Stomach (tissue), 8 donors: ENCODE measurements at regions not wholly inside any gene's neighbourhood (a gene's known extent, or its start where the extent isn't known, plus 50 kb on each side); places are given as distances from the start of the nearest gene placed in this dataset.
A peak's percentile ranks its signal among the peaks of the same experiment; 100 is the strongest.

Source experiments
- DNase-seq, 2 donors: peaks; one replicate each; pipeline versions ENCODE4 v3.0.0 to v3.0.0-alpha.2; 2013 to 2019
- H3K27ac ChIP-seq, 5 donors: fragments of 200-600 bp in 4 of 5; sonication (generic) in 4 of 5; one replicate each; pipeline ENCODE4 v1.5.1; 2013 to 2019; ENCODE audit warnings: mild to moderate bottlenecking in 1 of 5, moderate library complexity in 1 of 5
- H3K27me3 ChIP-seq, 3 donors: fragments of 200-600 bp; sonication (generic); one replicate each; pipeline ENCODE4 v1.5.1; 2017 to 2019; ENCODE audit warnings: mixed run types in 1 of 3
- H3K36me3 ChIP-seq, 4 donors: fragments of 200-600 bp; sonication (generic); 1 replicate in 3 of 4; 2 replicates in 1 of 4; pipeline ENCODE4 v1.5.1; 2016 to 2019
- H3K4me1 ChIP-seq, 4 donors: fragments of 200-600 bp; sonication (generic); one replicate each; pipeline ENCODE4 v1.5.1; 2016 to 2019
- H3K4me3 ChIP-seq, 4 donors: fragments of 200-600 bp; sonication (generic) in 3 of 4; one replicate each; pipeline ENCODE4 v1.5.1; 2016 to 2019; ENCODE audit warnings: mild to moderate bottlenecking in 1 of 4
- H3K9me3 ChIP-seq, 4 donors: fragments of 200-600 bp; sonication (generic); one replicate each; pipeline ENCODE4 v1.5.1; 2016 to 2019
- CTCF ChIP-seq, 7 experiments: fragments of 450-650 bp in 4 of 7; fragments of 200-600 bp in 3 of 7; sonication (generic) in 3 of 7; IDR thresholded peaks; one replicate each; pipeline ENCODE4 v1.5.1; 2016 to 2019; ENCODE audit warnings: antibody characterized with exemption in 7 of 7, control low read depth in 2 of 7, mild to moderate bottlenecking in 1 of 7
- EP300 ChIP-seq: sonication (generic); formaldehyde crosslinking; IDR thresholded peaks from one replicate; pipeline ENCODE4 v1.6.1; 2017; ENCODE audit warnings: antibody characterized with exemption
- POLR2A ChIP-seq, 4 donors: fragments of 450-650 bp; IDR thresholded peaks; one replicate each; pipeline ENCODE4 v1.6.1; 2016; ENCODE audit warnings: antibody characterized with exemption in 4 of 4, control low read depth in 2 of 4, mild to moderate bottlenecking in 1 of 4, moderate library complexity in 1 of 4
- POLR2AphosphoS5 ChIP-seq, 3 donors: sonication (generic); formaldehyde crosslinking; IDR thresholded peaks; one replicate each; pipeline ENCODE4 v1.6.1; 2016; ENCODE audit warnings: antibody characterized with exemption in 3 of 3
- WGBS, 5 donors: extraction: QIAGEN DNeasy Blood & Tissue Kit in 3 of 5; methylation state at CpG; one replicate each; pipeline versions ENCODE4 v1.1.5 to v1.1.7; 2013 to 2018; 5-methylcytosine and 5-hydroxymethylcytosine counted together
- intact Hi-C: fragments of 100-400 bp; cut with DNase I; formaldehyde crosslinking; loops from one replicate; pipeline ENCODE4 v1.15.1; 2023; ENCODE audit warnings: low total_unique reads
- donor health status: healthy with polysubstance abuse.
- donor health status: Bipolar disorder and iron deficiency.
- donor health status: healthy.

DNA sequence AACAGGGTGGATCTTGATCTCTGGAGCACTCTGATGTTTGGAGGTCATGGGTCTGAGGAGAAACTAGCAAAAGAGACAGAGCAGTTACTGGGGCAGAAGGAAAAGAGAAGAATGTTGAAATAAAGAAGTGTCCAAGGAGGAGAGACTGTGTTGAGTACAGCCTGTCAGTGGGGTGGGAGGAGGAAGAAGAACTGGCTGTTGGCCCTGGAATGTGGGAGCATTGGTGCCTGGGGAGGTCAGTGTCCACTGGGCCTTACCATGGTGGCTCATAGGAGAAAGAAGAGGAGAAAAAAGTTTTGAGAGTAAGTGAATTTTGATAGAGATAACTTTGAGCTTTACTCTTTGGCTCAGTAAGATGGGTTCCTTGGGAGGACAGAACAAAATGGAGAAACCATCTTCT lies 499.0 kb downstream of the TXNL1 start:
- H3K4me3 ChIP-seq = no peak overlapping the region
- intact Hi-C loops = no loop called here
- H3K9me3 ChIP-seq = no peaks in the 10 kb centered on the region
- peak overlapping the region in 4 of 5 donors; percentile 44 to 67 (median 58) for H3K27ac ChIP-seq
- H3K27me3 ChIP-seq = no peaks in the 10 kb centered on the region
- H3K4me1 ChIP-seq = no peaks in the 10 kb centered on the region
- TF ChIP-seq EP300 (no peak), POLR2AphosphoS5 (IDR thresholded peaks at IDR 0.05) (no peak), POLR2A (IDR thresholded peaks at IDR 0.05) (no peak), CTCF (IDR thresholded peaks at IDR 0.05) (no peak)
- no peaks in the 10 kb centered on the region for H3K36me3 ChIP-seq
- no peak for DNase-seq

DNA sequence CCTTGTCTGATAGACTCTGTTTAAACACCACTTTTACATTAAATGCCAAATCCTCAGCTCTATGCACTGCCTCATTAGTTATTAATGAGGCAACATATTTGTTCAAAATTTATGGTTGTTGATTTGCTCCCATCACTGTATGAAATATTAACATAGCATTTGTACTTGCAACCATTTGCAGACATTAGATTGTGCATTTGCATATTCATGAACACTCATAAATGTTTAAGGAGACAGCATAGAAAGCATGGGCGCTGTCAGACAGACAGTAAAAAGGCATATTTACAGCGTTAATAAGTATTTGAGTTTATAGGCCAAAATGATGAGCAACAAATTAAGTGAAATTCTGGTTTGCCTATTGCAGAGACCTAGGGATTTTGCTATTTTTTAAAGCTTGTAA lies 502.3 kb downstream of the TXNL1 start:
- WGBS, 5 donors = 79 to 95% (median 93%) methylated on average over 2 of the region's 2 CpGs
- intact Hi-C loops = no loop called here
- DNase-seq = no peak
- Histone ChIP-seq H3K4me1 (no peaks in the 10 kb centered on the region), H3K27me3 (no peaks in the 10 kb centered on the region), H3K36me3 (no peaks in the 10 kb centered on the region), H3K27ac (no peak overlapping the region), H3K4me3 (no peak overlapping the region), H3K9me3 (no peaks in the 10 kb centered on the region)
- no peak for TF ChIP-seq POLR2AphosphoS5 (IDR thresholded peaks at IDR 0.05)
- no peak for TF ChIP-seq CTCF (IDR thresholded peaks at IDR 0.05)
- TF ChIP-seq POLR2A (IDR thresholded peaks at IDR 0.05) = no peak
- TF ChIP-seq EP300 = no peak

DNA sequence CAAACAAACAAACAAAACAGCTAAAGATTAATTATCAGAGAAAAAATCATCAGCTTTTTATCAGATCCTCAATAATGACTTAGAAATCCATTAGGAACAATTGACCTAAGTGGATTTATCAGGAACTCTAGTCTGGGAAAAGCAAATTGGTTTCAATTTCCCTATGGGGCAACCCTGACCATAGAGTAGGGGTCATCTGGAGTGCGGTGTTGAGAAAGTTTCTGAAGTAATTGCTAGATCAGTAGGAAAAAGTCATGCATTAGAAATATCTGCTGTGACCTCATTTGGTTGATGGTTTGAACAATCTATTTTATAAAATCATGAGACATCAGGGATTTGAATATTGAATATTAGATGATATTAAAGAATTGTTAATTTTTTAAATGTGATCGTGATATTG lies 507.9 kb downstream of the TXNL1 start:
- Histone ChIP-seq H3K9me3 (no peaks in the 10 kb centered on the region), H3K36me3 (no peaks in the 10 kb centered on the region), H3K4me3 (no peak overlapping the region), H3K4me1 (no peaks in the 10 kb centered on the region), H3K27ac (no peak overlapping the region), H3K27me3 (no peaks in the 10 kb centered on the region)
- no peak for TF ChIP-seq CTCF (IDR thresholded peaks at IDR 0.05)
- TF ChIP-seq POLR2AphosphoS5 (IDR thresholded peaks at IDR 0.05) = no peak
- WGBS, 5 donors = 89 to 94% (median 91%) methylated on average over 2 of the region's 2 CpGs
- intact Hi-C loops = no loop called here
- DNase-seq = no peak

DNA sequence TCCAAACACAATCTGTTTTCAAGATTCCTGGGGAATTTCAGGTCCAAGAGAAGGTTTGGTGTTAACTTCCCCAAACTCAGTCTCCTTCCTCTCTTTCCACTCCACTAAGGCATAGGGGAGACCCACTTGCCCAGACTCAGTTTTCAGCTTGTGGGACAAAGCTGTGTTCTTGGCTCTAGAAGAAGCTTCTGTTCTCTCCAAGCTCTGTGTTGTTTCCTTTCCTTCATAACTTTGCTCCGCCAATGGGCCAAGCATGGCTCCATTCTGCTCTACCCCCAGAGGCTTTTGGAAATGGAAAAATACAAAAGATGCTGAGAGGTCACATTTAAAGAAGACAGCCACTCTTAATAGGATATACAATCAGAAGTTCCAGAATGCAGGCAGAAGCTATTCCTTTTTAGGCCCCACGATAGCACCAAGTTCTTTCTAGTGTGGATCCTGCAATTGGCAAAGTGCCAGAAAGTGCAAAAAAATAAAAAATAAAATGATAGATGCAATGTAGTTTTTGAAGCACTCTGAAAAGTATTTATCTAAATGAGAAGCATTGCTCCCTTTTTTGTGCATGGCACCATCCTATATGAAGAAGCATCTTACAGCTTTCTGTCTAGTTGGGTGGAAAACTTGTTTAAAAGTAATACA lies 510.1 kb downstream of the TXNL1 start:
- H3K27me3 ChIP-seq = no peaks in the 10 kb centered on the region
- H3K27ac ChIP-seq = no peak overlapping the region
- no peaks in the 10 kb centered on the region for H3K9me3 ChIP-seq
- no peaks in the 10 kb centered on the region for H3K4me1 ChIP-seq
- no peak for TF ChIP-seq POLR2AphosphoS5 (IDR thresholded peaks at IDR 0.05)
- no peak for TF ChIP-seq CTCF (IDR thresholded peaks at IDR 0.05)
- no peak for TF ChIP-seq POLR2A (IDR thresholded peaks at IDR 0.05)
- H3K4me3 ChIP-seq = no peak overlapping the region
- DNase-seq = no peak
- H3K36me3 ChIP-seq = no peaks in the 10 kb centered on the region
- 28 to 84% (median 58%) methylated on average over 2 of the region's 2 CpGs for WGBS, 5 donors
- intact Hi-C loops = no loop called here
